ENCODE measurements at regions not wholly inside any gene's neighbourhood (a gene's known extent, or its start where the extent isn't known, plus 50 kb on each side); places are given as distances from the start of the nearest gene placed in this dataset.

DNA sequence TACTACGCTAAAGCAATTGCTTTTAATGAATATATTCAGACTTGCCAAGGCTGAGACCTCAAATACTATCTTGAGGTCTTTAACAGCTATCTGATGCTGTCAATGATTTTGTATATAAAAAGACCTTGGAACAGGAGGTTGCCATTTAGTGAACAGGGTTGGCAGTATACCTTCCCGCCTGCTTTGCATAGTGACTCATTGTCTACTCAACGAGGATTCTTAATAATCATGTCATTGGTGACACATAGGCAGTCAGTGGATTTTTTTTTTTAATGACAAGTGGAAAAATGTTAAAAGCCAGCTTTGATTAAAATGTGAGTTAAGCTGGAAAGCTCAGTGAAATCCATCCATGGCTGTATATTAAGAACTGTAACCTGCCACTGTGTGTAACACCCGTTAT, 164.0 kb downstream of the ASMT start:
- TF ChIP-seq, protein P1, sequence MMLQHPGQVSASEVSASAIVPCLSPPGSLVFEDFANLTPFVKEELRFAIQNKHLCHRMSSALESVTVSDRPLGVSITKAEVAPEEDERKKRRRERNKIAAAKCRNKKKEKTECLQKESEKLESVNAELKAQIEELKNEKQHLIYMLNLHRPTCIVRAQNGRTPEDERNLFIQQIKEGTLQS (CRISPR knock-in tag; conservative IDR thresholded peaks at IDR 0.05) = no peak
- TF ChIP-seq ZNF317 (CRISPR knock-in tag; IDR thresholded peaks at IDR 0.05; ENCODE audit: borderline replicate concordance, low read depth) (no peak), ZNF423 (CRISPR knock-in tag; IDR thresholded peaks at IDR 0.05) (no peak), NFYB (CRISPR knock-in tag; conservative IDR thresholded peaks at IDR 0.05; ENCODE audit: low read depth) (no peak), ZNF263 (CRISPR knock-in tag; IDR thresholded peaks at IDR 0.05; ENCODE audit: low read depth) (no peak), HMGA2 (CRISPR knock-in tag; IDR thresholded peaks at IDR 0.05) (no peak), ZNF121 (CRISPR knock-in tag; IDR thresholded peaks at IDR 0.05) (no peak), GTF2I (CRISPR knock-in tag; conservative IDR thresholded peaks at IDR 0.05) (no peak), ATF1 (CRISPR knock-in tag; IDR thresholded peaks at IDR 0.05) (no peak), FOXJ3 (CRISPR knock-in tag; IDR thresholded peaks at IDR 0.05; ENCODE audit: borderline replicate concordance) (no peak), ZNF219 (CRISPR knock-in tag; IDR thresholded peaks at IDR 0.05; ENCODE audit: borderline replicate concordance) (no peak), KAT7 (CRISPR knock-in tag; IDR thresholded peaks at IDR 0.05; ENCODE audit: borderline replicate concordance) (no peak), MXD4 (CRISPR knock-in tag; IDR thresholded peaks at IDR 0.05; ENCODE audit: borderline replicate concordance) (no peak), MYBL2 (CRISPR knock-in tag; IDR thresholded peaks at IDR 0.05) (no peak)
- TF ChIP-seq, protein P2, sequence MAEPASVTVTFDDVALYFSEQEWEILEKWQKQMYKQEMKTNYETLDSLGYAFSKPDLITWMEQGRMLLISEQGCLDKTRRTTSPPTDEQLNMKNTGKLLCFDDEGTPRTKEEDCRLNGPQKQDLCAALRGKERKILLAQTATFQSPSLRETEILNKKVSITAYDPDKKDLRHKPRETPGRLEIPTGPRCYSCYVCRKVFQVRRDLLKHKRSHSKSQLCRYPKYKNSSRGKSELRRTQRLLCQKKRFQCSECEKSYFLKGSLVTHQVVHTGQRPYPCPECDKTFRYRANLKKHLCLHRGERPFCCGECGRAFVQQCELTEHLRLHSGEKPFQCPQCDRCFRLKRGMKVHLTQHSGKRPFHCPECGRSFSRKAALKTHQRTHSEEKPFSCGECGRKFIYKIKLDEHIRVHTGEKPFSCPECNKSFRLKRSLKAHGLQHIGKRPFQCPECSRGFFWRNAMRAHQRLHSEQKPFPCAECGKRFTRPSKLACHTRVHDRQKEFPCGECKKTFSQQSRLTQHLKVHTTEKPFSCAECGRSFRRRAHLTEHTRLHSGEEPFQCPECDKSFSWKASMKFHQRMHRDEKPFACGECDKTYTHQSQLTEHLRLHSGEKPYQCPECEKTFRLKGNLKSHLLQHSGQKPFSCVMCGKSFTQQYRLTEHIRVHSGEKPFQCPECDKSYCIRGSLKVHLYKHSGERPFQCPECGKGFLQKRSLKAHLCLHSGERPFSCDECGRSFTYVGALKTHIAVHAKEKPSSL (CRISPR knock-in tag; conservative IDR thresholded peaks at IDR 0.05) = no peak
- TF ChIP-seq, protein P3, sequence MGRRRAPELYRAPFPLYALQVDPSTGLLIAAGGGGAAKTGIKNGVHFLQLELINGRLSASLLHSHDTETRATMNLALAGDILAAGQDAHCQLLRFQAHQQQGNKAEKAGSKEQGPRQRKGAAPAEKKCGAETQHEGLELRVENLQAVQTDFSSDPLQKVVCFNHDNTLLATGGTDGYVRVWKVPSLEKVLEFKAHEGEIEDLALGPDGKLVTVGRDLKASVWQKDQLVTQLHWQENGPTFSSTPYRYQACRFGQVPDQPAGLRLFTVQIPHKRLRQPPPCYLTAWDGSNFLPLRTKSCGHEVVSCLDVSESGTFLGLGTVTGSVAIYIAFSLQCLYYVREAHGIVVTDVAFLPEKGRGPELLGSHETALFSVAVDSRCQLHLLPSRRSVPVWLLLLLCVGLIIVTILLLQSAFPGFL (CRISPR knock-in tag; IDR thresholded peaks at IDR 0.05; ENCODE audit: borderline replicate concordance) = no peak
- TF ChIP-seq, protein P4, sequence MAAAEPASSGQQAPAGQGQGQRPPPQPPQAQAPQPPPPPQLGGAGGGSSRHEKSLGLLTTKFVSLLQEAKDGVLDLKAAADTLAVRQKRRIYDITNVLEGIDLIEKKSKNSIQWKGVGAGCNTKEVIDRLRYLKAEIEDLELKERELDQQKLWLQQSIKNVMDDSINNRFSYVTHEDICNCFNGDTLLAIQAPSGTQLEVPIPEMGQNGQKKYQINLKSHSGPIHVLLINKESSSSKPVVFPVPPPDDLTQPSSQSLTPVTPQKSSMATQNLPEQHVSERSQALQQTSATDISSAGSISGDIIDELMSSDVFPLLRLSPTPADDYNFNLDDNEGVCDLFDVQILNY (CRISPR knock-in tag; IDR thresholded peaks at IDR 0.05) = no peak
- TF ChIP-seq, protein P5, sequence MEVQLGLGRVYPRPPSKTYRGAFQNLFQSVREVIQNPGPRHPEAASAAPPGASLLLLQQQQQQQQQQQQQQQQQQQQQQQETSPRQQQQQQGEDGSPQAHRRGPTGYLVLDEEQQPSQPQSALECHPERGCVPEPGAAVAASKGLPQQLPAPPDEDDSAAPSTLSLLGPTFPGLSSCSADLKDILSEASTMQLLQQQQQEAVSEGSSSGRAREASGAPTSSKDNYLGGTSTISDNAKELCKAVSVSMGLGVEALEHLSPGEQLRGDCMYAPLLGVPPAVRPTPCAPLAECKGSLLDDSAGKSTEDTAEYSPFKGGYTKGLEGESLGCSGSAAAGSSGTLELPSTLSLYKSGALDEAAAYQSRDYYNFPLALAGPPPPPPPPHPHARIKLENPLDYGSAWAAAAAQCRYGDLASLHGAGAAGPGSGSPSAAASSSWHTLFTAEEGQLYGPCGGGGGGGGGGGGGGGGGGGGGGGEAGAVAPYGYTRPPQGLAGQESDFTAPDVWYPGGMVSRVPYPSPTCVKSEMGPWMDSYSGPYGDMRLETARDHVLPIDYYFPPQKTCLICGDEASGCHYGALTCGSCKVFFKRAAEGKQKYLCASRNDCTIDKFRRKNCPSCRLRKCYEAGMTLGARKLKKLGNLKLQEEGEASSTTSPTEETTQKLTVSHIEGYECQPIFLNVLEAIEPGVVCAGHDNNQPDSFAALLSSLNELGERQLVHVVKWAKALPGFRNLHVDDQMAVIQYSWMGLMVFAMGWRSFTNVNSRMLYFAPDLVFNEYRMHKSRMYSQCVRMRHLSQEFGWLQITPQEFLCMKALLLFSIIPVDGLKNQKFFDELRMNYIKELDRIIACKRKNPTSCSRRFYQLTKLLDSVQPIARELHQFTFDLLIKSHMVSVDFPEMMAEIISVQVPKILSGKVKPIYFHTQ (CRISPR knock-in tag; IDR thresholded peaks at IDR 0.05) = no peak
- TF ChIP-seq, protein P6, sequence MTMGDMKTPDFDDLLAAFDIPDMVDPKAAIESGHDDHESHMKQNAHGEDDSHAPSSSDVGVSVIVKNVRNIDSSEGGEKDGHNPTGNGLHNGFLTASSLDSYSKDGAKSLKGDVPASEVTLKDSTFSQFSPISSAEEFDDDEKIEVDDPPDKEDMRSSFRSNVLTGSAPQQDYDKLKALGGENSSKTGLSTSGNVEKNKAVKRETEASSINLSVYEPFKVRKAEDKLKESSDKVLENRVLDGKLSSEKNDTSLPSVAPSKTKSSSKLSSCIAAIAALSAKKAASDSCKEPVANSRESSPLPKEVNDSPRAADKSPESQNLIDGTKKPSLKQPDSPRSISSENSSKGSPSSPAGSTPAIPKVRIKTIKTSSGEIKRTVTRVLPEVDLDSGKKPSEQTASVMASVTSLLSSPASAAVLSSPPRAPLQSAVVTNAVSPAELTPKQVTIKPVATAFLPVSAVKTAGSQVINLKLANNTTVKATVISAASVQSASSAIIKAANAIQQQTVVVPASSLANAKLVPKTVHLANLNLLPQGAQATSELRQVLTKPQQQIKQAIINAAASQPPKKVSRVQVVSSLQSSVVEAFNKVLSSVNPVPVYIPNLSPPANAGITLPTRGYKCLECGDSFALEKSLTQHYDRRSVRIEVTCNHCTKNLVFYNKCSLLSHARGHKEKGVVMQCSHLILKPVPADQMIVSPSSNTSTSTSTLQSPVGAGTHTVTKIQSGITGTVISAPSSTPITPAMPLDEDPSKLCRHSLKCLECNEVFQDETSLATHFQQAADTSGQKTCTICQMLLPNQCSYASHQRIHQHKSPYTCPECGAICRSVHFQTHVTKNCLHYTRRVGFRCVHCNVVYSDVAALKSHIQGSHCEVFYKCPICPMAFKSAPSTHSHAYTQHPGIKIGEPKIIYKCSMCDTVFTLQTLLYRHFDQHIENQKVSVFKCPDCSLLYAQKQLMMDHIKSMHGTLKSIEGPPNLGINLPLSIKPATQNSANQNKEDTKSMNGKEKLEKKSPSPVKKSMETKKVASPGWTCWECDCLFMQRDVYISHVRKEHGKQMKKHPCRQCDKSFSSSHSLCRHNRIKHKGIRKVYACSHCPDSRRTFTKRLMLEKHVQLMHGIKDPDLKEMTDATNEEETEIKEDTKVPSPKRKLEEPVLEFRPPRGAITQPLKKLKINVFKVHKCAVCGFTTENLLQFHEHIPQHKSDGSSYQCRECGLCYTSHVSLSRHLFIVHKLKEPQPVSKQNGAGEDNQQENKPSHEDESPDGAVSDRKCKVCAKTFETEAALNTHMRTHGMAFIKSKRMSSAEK (CRISPR knock-in tag; IDR thresholded peaks at IDR 0.05; ENCODE audit: borderline replicate concordance) = no peak
- Mint-ChIP-seq H3K4me1 (no peaks in the 10 kb centered on the region; the same call in 1 of the 2 replicates), H3K27me3 (ENCODE audit: low read depth) (no peaks in the 10 kb centered on the region), H3K4me3 (no peak overlapping the region), H3K36me3 (peaks cover 3% of the 10 kb centered on the region; the same call in 1 of the 2 replicates), H3K27ac (no peak overlapping the region), H3K9me3 (peaks cover 13% of the 10 kb centered on the region)
- ChIA-PET CTCF (no interaction called here), POLR2A (no interaction called here)
- ATAC-seq = no peak
- DNase-seq (ENCODE audit: low spot score) = no peak
